H1 (cell line): ENCODE measurements at regions not wholly inside any gene's neighbourhood (a gene's known extent, or its start where the extent isn't known, plus 50 kb on each side); places are given as distances from the start of the nearest gene placed in this dataset.

ENCODE experiments used
- EGR1 ChIP-seq: IDR thresholded peaks from 2 replicates; pipeline ENCODE4 v1.6.1; 2011; ENCODE audit warnings: low read depth, low read length, borderline replicate concordance
- TCF12 ChIP-seq: IDR thresholded peaks from 2 replicates; pipeline ENCODE4 v1.6.1; 2011; ENCODE audit warnings: low read depth, mild to moderate bottlenecking, low read length
- TF ChIP-seq, protein P1 (sequence below): IDR thresholded peaks from 2 replicates; pipeline ENCODE4 v1.6.1; 2012; ENCODE audit warnings: inconsistent platforms
- TF ChIP-seq, protein P2 (sequence below), 3 experiments: IDR thresholded peaks; 1 replicate in 2 of 3; 2 replicates in 1 of 3; pipeline versions ENCODE4 v1.5.1 to v1.6.1; 2011; ENCODE audit warnings: low read length in 3 of 3, mild to moderate bottlenecking in 3 of 3, inconsistent platforms in 2 of 3, low read depth in 1 of 3, moderate library complexity in 1 of 3; ENCODE audit not compliant: insufficient read depth in 1 of 3; ENCODE audit errors: control extremely low read depth in 1 of 3

DNA sequence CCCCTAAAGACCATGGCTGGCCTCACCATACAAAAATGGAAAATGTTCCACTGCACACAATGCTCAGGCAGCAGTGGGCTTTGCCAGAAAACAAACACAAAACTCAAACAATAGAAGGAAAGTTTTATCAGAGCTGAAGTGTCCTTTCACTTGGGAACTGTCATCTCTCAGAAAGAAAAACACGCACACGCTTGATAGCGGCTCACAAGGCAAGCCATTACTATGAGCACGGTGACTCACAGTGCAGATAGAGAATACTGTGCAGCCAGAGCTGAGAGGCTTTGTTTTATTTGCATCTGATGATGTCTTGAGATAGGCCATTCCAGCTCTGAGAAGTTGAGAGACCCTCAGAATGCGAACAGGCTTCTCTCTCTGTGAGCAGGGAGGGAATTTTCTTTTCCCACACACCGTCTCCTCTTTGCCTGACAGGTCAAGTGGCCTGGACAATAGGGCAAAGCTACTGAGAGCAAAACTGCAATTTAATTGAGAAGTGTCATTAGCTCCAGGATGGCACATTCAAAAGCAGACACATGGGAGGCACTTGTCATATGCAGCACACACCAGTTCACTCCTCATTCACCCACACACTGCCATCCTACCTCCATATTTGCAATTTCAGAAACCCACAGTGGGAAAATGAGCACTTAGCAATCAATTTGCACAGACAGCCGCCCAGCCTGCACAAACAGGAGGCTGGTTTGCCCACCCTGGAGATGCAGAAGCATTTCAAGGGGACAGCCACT lies 236.6 kb downstream of the SS18 start (continued):
- TF ChIP-seq, protein P1, sequence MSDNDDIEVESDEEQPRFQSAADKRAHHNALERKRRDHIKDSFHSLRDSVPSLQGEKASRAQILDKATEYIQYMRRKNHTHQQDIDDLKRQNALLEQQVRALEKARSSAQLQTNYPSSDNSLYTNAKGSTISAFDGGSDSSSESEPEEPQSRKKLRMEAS, result no peak
- TF ChIP-seq EGR1, result no peak
- TF ChIP-seq, protein P2, sequence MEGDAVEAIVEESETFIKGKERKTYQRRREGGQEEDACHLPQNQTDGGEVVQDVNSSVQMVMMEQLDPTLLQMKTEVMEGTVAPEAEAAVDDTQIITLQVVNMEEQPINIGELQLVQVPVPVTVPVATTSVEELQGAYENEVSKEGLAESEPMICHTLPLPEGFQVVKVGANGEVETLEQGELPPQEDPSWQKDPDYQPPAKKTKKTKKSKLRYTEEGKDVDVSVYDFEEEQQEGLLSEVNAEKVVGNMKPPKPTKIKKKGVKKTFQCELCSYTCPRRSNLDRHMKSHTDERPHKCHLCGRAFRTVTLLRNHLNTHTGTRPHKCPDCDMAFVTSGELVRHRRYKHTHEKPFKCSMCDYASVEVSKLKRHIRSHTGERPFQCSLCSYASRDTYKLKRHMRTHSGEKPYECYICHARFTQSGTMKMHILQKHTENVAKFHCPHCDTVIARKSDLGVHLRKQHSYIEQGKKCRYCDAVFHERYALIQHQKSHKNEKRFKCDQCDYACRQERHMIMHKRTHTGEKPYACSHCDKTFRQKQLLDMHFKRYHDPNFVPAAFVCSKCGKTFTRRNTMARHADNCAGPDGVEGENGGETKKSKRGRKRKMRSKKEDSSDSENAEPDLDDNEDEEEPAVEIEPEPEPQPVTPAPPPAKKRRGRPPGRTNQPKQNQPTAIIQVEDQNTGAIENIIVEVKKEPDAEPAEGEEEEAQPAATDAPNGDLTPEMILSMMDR (IDR thresholded peaks at IDR 0.05; ENCODE audit: control extremely low read depth in 1 of 3, insufficient read depth in 1 of 3, low read depth in 1 of 3, low read length in 3 of 3), result no peak
- TF ChIP-seq TCF12, result no peak
